ENCODE measurements at regions not wholly inside any gene's neighbourhood (a gene's known extent, or its start where the extent isn't known, plus 50 kb on each side); places are given as distances from the start of the nearest gene placed in this dataset.

- H3K9me3 ChIP-seq (ENCODE audit: severe bottlenecking), result no peaks in the 10 kb centered on the region
- no peaks in the 10 kb centered on the region for H3K27me3 ChIP-seq (ENCODE audit: insufficient read depth, poor library complexity, severe bottlenecking)
- H3K27ac ChIP-seq (ENCODE audit: poor library complexity, severe bottlenecking), result no peak overlapping the region
- DNase-seq (ENCODE audit: low spot score), result no peak
- H3K4me3 ChIP-seq (ENCODE audit: severe bottlenecking), result no peak overlapping the region
- TF ChIP-seq CTCF (IDR thresholded peaks at IDR 0.05; ENCODE audit: poor library complexity, severe bottlenecking), result no peak
- H3K36me3 ChIP-seq (ENCODE audit: low read depth), result no peaks in the 10 kb centered on the region
- no peaks in the 10 kb centered on the region for H3K4me1 ChIP-seq (ENCODE audit: insufficient read depth, poor library complexity, severe bottlenecking)
- no peak for ATAC-seq (ENCODE audit: low read depth)
Measured at GRCh38 chr1:103337779-103338178, 187.7 kb upstream of the RNPC3 start.

GRCh38 chr1:103336408-103336807, 189.1 kb upstream of the RNPC3 start:
- no peak for TF ChIP-seq CTCF (IDR thresholded peaks at IDR 0.05; ENCODE audit: poor library complexity, severe bottlenecking)
- DNase-seq (ENCODE audit: low spot score) (no peak), ATAC-seq (ENCODE audit: low read depth) (no peak)
- H3K4me1 ChIP-seq (ENCODE audit: insufficient read depth, poor library complexity, severe bottlenecking), result no peaks in the 10 kb centered on the region
- no peaks in the 10 kb centered on the region for H3K9me3 ChIP-seq (ENCODE audit: severe bottlenecking)
- no peak overlapping the region for H3K27ac ChIP-seq (ENCODE audit: poor library complexity, severe bottlenecking)
- no peaks in the 10 kb centered on the region for H3K36me3 ChIP-seq (ENCODE audit: low read depth)
- H3K4me3 ChIP-seq (ENCODE audit: severe bottlenecking), result no peak overlapping the region
- no peaks in the 10 kb centered on the region for H3K27me3 ChIP-seq (ENCODE audit: insufficient read depth, poor library complexity, severe bottlenecking)

- H3K27ac ChIP-seq (ENCODE audit: poor library complexity, severe bottlenecking), result no peak overlapping the region
- ATAC-seq (ENCODE audit: low read depth) (no peak), DNase-seq (ENCODE audit: low spot score) (no peak)
- H3K36me3 ChIP-seq (ENCODE audit: low read depth), result no peaks in the 10 kb centered on the region
- H3K4me3 ChIP-seq (ENCODE audit: severe bottlenecking), result no peak overlapping the region
- no peak for TF ChIP-seq CTCF (IDR thresholded peaks at IDR 0.05; ENCODE audit: poor library complexity, severe bottlenecking)
- no peaks in the 10 kb centered on the region for H3K27me3 ChIP-seq (ENCODE audit: insufficient read depth, poor library complexity, severe bottlenecking)
- H3K9me3 ChIP-seq (ENCODE audit: severe bottlenecking), result no peaks in the 10 kb centered on the region
- H3K4me1 ChIP-seq (ENCODE audit: insufficient read depth, poor library complexity, severe bottlenecking), result no peaks in the 10 kb centered on the region
Measured at GRCh38 chr1:103333141-103333540, 192.4 kb upstream of the RNPC3 start.

- no peak for TF ChIP-seq CTCF (IDR thresholded peaks at IDR 0.05; ENCODE audit: poor library complexity, severe bottlenecking)
- no peak for ATAC-seq (ENCODE audit: low read depth)
- Histone ChIP-seq H3K27ac (ENCODE audit: poor library complexity, severe bottlenecking) (no peak overlapping the region), H3K27me3 (ENCODE audit: insufficient read depth, poor library complexity, severe bottlenecking) (no peaks in the 10 kb centered on the region), H3K9me3 (ENCODE audit: severe bottlenecking) (no peaks in the 10 kb centered on the region), H3K36me3 (ENCODE audit: low read depth) (no peaks in the 10 kb centered on the region), H3K4me3 (ENCODE audit: severe bottlenecking) (no peak overlapping the region), H3K4me1 (ENCODE audit: insufficient read depth, poor library complexity, severe bottlenecking) (no peaks in the 10 kb centered on the region)
- no peak for DNase-seq (ENCODE audit: low spot score)
Measured at GRCh38 chr1:103327054-103327719, 198.3 kb upstream of the RNPC3 start.

- no peak for TF ChIP-seq CTCF (IDR thresholded peaks at IDR 0.05; ENCODE audit: poor library complexity, severe bottlenecking)
- Histone ChIP-seq H3K4me3 (ENCODE audit: severe bottlenecking) (no peak overlapping the region), H3K27ac (ENCODE audit: poor library complexity, severe bottlenecking) (no peak overlapping the region), H3K36me3 (ENCODE audit: low read depth) (no peaks in the 10 kb centered on the region), H3K4me1 (ENCODE audit: insufficient read depth, poor library complexity, severe bottlenecking) (no peaks in the 10 kb centered on the region), H3K9me3 (ENCODE audit: severe bottlenecking) (no peaks in the 10 kb centered on the region), H3K27me3 (ENCODE audit: insufficient read depth, poor library complexity, severe bottlenecking) (no peaks in the 10 kb centered on the region)
- ATAC-seq (ENCODE audit: low read depth) (no peak), DNase-seq (ENCODE audit: low spot score) (no peak)
Measured at GRCh38 chr1:103326595-103326994, 198.9 kb upstream of the RNPC3 start.

Data from RWPE2 (cell line).